Islet of Langerhans (tissue), 1 donor: ENCODE measurements at regions not wholly inside any gene's neighbourhood (a gene's known extent, or its start where the extent isn't known, plus 50 kb on each side); places are given as distances from the start of the nearest gene placed in this dataset.
A peak's percentile ranks its signal among the peaks of the same experiment; 100 is the strongest.
"Not testable (repeated sequence)": the region's sequence is repeated elsewhere in the genome, so short reads cannot be mapped to it uniquely, and the experiment has no call there.

Experiments
- FAIRE-seq: peaks from one replicate; lab custom pipeline; 2011; peaks lifted over from hg19 to GRCh38; lab: Jason Lieb, UNC

DNA sequence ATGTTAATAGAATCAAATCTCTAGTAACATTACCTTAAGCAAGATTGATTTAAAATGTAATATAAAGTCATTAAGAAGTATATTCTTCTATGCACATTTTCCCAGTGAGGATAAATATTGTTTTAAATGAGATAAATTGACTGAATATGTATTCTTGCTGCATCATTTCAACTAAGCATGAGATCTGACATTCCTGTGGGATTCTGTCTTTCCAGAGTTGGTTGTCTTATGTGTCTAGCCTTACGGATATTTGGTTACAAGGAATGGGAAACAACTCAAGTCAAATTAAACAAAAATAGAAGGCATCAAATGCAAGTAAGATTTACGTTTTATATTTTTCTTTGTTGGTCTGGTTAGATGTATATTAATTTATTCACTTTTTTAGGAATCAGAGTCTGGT is 287.5 kb downstream of the PTGER3 start:
- no peak for FAIRE-seq

DNA sequence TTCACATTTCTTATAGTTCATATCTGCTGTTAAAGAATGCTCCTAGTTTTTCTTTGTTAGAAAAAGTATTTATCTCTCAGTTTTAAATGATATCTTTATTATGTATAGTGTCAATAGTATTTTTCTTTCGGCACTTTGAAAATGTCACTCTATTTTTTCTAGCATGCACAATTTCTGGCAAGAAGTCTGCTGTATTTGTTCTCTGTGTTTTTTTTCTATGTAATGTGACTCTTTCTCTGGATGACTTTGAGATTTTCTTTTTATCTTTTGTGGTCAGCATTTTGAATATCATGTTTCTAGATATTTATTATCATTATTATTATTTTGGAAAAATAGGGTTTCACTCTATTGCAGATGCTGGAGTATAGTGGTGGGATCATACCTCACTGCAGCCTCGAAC is 285.2 kb downstream of the PTGER3 start:
- FAIRE-seq: no peak

DNA sequence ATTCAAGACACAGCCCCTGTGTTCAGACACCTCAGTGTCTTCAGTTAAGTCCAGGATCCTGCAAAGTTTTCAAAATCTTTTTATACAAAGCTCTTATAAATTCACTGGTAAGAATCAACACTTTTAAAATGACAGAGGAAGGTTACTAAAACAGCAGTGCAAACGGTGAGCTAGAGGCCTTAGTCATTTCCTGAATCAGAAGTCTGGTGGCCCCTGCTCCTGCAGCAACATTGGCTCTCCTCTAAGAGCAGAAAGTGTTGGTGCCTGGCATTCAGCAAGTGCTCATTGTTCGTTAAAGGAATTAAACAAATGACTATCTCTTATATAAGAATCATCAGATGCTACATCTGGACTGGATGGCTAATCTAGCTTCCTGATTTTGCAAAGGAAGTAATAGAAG is 282.9 kb downstream of the PTGER3 start:
- FAIRE-seq: no peak

DNA sequence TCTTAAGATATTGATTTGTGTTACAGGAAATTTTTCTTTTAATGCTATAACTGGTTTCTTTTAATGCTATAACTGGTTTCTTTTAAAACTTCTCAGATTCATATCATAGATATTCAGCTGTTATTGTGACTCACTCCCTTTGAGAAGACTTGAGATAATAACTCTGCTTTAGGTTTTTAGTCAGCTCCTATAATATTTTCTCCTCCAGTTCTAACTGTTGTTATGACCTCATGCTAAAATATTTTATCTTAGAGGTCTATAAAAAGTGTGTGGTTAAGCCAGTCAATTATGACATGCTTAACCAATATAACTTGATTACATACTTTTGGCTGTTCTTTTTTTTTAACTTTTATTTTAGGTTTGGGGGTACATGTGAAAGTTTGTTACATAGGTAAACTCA is 280.2 kb downstream of the PTGER3 start:
- FAIRE-seq: no peak

DNA sequence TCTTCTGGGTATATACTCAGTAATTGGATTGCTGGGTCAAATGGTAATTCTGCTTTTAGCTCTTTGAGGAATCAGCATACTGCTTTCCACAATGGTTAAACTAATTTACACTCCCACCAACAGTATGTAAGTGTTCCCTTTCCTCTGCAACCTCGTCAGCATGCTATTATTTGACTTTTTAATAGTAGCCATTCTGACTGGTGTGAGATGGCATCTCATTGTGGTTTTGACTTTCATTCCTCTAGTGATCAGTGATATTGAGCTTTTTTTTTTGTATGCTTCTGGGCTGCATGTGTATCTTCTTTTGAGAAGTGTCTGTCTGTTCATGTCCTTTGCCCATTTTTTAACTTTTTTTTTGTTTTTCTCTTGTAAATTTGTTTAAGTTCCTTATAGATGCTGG is 279.4 kb downstream of the PTGER3 start:
- no peak for FAIRE-seq

DNA sequence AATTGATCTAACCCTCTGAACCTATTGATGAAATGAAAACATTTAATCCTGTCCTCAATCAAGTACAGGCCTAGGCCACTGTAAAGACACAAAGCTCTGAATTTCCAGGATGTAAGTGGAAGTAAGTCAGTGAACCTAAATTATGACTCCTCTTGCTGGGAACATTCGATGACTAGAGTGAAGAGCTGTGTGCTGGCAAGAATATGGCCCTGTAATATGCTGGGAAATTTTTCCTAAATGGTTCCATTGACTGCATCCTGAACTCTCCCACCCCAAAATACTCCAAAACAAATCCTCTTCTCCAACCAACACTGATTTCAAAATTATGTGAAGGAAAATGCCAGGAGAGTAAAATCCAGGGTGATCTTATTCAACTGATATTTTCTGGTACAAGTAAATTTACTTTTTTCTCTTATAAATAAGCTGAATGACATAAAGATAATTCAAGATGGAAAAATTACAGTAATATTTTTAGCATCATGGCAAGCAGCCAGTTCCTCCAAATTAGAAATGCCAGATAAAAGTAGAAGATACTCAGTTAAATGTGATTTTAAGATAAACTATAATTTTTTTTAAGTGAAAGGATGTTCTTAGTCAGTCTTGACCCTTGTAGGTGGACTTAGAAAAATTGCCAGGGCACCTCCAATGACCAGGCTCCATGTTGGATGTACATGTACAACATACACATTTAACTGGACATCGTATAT is 269.4 kb downstream of the PTGER3 start:
- no peak for FAIRE-seq

DNA sequence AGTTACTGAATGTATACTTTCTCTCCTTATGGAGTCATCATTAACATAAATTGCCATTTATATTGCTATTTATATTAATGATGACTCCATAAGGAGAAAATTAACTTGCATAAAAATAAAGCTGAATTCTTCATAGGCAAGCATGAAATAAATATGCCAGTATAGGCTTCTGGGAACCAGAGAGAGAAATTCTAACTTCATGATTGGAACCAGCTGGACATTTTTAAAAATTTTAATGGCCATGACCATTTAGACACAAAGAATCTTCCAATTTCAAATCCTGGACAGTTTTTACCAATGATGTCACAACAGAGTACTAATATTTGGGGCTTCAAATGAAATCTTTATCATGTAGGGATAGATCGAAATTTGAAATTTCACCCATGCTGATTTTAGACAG is 268.7 kb downstream of the PTGER3 start:
- no peak for FAIRE-seq

DNA sequence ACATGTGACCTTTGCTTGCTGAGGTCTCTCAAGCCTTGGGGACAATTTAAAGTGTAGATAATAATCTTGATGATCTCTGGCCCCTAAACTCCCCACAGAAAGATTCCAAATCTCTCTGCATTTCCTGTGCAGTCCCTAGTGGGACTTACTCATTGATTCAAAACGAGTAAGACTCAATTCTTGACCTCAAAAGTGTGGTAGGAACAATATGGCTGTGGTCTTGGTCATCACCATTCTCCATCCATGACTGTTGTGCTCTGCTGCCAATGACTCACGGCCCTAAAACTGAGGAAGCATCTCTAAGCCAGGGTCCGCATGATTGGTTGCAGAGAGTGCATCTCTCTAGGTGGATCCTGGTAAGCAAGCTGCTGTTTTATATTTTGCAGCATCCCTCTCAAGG is 268.0 kb downstream of the PTGER3 start:
- FAIRE-seq: no peak

DNA sequence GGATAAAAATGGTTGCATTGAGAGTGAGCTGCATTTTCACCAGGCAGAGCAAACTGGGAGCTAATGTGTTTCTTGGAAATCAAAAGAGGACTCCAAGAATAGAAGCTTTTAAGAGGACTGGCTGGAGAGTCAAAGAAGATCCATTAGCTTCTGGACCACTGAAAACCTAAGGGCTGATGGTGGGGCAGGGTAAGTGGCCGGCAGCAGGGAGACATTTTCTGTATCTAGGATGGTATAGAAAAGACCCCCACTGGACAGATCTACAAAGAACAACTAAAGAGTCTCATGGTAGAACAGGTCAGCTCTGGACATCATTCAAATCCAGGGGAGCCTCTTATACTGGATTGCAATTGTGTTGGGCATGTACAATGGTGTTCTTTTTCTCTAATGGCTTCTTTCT is 262.3 kb downstream of the PTGER3 start:
- no peak for FAIRE-seq

DNA sequence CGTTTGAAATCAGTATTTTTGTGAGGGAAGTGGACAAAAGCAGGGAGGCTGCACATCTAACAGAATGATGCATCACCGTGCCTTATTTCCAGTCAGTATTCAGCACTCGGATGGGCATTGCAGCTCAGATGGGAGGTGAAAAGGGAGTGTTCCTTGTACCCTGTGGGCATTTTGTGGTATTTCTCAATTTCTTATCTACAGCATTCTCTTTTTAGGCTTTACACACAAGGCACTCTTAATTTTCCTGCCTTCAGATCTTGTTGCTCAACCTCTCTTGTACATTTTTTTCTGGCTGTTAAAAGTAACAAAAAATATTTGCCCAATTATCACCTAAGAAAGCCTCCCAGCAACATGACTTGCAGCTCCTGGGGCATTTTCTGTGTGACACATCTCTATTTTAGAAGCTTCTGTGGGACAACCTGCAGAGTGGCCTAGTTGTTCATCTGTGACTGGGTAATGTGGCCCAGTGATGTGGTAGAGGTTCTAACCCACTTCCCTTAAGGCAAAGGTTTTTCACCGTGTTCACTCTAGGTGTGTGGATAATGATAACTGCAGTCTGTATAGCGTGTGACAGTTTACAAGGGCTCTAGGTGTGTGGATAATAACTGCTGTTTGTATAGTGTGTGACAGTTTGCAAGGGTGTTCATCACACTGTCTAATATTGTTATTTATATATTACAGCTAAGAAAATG is 257.2 kb downstream of the PTGER3 start:
- no peak for FAIRE-seq

DNA sequence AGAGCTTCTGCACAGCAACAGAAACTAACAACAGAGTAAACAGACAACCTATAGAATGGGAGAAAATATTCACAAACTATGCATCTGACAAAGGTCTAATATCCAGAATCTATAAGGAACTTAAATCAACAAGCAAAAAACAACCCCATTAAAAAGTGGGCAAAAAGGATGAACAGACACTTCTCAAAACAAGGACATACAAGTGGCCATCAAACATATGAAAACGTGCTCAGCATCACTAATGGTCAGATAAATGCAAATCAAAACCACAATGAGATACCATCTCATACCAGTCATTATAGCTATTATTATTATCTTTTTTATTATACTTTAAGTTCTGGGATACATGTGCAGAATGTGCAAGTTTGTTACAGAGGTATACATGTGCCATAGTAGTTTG is 252.6 kb downstream of the PTGER3 start:
- not testable (repeated sequence) for FAIRE-seq

DNA sequence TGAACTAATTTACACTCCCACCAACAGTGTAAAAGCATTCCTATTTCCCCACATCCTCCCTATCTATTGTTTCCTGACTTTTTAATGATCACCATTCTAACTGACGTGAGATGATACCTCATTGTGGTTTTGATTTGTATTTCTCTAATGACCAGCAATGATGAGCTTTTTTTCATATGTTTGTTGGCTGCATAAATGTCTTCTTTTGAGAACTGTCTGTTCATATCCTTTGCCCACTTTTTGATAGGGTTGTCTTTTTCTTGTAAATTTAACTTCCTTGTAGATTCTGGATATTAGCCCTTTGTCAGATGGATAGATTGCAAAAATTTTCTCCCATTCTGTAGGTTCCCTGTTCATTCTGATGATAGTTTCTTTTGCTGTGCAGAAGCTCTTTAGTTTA is 251.3 kb downstream of the PTGER3 start:
- not testable (repeated sequence) for FAIRE-seq

DNA sequence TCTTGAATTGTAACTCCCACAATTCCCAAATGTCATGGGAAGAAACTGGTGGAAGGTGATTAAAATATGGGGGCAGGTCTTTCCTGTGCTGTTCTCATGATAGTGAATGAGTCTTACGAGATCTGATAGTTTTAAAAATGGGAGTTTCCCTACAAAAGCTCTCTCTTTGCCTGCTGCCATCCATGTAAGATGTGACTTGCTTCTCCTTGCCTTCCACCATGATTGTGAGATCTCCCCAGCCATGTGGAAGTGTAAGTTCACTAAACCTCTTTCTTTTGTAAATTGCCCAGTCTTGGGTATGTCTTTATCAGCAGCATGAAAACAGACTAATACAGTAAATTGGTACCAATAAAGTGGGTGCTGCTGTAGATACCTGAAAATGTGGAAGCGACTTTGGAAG is 245.0 kb downstream of the PTGER3 start:
- not testable (repeated sequence) for FAIRE-seq

DNA sequence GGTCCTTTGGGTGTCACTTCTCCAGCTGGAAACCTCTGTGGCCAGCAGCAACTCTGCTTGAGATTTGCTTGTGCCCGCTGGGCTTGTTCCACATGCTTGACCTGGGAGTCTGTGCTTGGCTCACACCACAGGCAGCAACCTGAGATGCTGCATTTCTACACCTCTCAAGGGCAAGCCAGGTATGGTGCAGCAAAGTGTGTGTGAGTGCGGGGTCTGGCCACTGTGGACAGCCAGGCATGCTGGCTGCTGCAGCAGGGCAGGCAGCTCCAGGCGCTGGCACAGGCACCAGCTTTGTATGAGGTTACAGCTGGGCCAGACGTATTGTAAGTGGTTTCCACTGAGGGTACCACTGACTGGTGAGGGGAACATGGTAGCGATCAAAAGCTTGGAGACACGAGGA is 242.0 kb downstream of the PTGER3 start:
- FAIRE-seq: no peak

DNA sequence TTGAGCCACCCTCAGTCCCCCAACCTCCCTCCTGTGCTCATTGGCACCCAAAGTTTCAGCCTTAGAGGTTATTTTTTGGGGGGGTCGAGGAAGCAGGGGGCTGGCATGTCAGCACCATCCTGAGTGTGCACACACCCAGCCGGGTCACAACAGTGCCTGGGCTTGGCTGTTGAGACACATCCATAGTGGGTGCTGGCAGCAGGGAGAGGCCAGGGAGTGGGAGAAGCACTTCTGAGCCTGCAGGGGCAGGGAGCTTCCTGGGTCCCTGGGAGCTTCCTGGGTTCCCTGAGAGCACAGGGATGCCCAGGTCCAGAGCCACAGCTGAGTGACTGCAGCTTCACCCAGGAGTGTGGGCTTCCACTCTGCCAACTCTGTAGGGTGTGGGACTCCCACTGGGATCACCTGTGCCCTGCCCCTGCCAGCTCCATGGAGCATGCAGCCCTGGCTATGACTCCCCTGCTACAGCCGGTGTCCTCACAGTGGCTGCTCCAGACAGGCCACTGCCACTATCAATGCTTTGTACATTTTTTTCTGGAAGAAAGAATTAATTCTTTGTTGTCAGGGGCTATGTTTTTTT is 240.4 kb downstream of the PTGER3 start:
- FAIRE-seq: no peak

DNA sequence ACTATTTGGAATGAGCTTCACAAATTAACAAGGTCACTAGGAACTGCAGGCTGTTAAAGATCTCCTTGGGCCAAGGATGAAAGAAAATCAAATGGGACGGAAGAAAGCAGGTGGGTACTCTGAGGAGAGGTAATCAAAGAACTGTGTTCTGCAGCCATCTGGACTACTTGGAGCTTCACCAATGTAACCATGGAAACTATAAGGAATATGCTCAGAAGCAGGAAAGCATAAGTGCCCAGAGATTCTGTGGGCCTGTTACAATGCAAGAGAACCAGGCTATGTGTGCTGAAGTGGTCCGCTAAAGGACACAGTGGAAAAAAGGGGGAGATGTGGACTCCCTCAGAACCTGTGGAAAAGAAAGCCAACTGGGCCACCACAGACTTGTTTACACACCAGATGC is 238.5 kb downstream of the PTGER3 start:
- no peak for FAIRE-seq

DNA sequence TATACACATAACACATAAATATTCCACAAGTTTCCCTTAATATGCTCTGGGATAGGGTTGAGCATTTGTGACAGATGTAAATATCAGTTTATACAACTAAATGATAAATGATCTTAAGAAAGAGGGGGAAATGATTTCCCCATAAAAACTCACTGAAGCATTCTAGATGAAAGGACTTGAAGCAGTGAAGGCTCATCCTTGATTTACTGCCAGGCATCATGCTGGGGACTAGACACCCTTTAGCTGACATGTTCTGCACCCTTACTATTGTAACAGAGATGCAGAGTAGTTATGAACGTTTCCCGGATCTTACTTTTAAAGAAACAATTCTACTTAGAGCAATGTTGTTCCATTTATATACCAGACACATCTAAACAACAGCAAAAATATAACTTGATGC is 235.8 kb downstream of the PTGER3 start:
- no peak for FAIRE-seq

DNA sequence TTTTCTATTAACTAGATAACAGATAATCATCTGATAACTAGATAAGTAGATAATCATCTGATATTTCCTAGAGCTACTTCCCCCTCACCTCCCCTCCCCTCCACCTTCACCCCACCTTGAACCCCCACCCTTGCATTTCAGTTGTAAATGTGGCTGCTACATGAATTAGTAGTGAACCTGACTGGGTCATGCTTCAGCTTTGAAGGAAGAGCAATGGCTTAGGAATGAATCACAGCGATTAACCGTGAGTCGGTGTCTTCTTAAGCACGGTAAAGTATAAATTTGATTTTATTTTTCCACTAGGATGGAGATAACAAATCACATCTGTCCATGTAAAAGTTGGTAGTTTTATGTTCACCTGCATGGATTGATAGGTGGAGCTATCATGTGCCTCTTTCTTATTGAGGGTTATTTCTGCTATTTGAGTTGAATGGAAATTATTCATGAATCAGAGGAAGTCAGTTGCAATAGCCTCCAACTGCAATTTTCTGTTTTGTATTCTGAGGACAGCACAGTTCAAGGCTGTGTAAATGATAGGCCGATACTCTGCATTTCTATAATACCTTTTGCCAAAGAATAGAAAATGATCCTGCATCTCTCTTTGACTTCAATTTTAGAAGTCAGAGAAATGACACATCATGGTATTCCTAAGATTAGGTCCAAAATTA is 235.0 kb downstream of the PTGER3 start:
- FAIRE-seq: no peak

DNA sequence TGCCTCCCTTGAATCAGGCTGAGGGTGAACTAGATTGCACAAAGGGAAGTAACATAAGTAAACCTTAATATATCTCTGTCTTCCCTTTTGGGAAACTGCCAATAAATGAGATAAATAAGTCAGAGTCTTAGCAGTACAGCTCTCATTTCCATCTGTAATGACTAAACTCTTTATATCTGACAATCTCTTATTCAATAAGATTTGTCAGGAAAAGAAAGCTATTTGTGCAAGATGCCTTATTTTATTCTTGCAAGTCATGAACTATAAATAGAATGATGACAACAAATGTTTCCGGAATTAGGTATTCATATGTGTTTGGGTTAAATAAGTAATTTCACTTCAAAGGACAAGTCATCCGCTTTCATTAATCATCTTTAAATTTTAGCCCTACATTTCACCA is 229.2 kb downstream of the PTGER3 start:
- peak; percentile 73 for FAIRE-seq

DNA sequence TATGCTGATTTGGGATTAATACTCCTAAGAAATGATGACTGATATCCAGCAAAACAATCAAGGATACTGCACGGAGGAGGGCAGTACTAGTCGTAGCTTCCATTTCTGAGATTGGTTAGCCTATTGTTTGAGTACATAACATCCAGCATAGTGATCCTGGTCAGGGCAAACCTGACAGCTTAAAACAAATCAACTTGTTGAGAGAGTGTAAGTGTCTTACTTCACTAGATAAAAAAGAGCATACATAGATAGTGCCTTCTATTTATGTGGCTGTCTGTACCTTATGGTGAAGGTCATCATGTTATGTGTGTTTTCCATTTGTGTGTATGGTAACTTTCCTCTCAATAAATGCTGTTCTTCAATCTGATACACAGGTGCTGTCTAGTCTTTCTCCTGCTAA is 228.4 kb downstream of the PTGER3 start:
- peak; percentile 21 for FAIRE-seq

DNA sequence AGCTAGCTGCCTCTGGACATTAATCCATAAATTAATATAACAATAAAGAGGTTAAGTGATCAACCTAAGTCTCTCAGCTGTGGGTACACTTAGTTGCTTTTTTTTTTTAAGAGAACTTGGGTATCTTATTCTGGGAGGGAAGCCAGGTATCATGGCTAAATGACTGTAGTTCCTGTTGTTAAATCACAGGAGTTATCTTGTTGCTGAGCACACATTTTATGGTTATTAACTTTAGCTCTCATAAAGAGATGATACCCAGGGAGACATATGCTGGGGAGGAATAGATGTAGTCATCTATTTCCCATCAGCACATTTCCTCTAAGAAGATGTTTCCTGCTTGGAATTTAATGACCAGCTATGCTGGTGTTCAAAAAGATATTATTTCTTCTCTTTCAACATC is 227.8 kb downstream of the PTGER3 start:
- FAIRE-seq: peak; percentile 76

DNA sequence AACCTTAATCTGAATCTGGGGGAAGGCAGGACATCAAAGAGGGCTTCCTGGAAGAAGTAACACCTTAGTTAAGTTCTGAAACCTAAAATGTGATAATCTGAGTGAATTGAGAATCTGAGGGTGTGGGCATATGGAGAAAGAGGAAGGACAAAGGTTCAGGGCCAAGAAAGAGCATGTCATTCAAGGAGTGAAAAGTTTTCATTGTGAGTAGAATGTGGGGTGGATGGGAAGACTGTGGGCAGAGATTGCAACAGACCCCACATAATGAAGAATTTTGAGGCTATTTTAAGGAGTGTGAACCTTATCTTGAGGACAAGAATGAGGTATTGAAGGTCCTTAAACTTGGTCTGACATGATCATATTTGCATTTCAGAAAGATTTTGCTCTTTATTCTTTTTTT is 227.2 kb downstream of the PTGER3 start:
- FAIRE-seq: no peak

DNA sequence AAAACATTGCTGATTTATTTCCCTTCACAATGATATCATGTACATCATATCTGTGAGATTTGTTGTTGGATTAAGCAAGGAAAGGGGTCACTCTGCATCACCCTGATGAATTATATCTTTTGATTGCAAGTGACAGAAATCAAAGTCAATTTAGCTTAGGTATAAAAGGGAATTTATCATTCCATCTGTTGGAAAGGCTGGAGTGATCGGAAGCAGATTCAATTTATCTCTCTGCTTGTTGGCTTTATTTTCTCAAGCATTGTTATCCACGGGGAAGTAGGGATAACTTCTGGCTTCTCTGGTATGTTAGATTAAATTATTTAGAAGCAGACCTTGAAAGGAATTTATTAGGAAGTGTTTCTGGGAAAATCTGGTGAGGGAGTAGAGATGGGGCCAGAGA is 226.6 kb downstream of the PTGER3 start:
- no peak for FAIRE-seq
